ENCODE measurements at regions not wholly inside any gene's neighbourhood (a gene's known extent, or its start where the extent isn't known, plus 50 kb on each side); places are given as distances from the start of the nearest gene placed in this dataset.

DNA sequence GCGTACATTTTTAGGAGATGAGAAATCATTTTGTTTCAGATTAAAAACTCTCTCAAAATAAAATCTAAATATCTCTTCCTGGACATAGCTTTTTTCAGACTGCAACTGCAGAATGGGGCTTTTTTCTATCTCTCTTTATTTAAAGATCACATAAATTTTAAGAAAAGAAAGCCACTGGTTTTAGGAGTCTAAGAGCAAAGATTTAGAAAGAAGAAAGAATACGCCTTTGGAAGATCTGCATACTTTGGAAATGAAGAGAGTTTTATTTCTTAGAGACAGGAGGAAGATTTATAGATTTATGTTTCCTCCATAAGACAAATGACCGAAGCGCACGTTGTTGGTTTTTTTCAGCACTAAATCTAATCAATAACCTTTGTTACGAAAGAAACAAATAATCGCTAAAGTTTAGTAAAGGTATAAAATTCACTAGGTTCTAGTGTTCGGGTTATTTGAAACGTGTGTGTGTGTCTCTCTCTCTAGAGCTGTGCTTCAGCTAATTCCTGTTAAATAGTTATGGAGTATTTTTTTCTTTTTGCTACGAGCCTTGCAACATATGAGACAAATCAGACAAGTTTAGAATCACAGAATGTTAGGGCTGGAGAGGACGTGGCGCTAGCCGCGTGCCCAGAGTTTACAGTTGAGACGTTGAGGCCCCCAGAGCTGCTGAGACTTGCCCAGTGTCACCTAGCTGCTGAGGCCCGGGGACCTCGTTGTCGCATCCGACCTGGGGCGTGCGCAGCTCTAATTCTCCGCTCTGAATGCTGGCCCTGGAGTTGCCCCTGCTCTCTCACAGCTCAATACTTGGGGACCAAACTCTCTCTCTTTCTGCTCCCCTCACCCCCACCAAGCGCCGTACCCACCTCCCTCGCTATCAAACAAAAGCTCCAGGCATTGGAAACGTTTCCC lies 69.9 kb downstream of the CTAGE1 start:
- TF ChIP-seq SIN3A (IDR thresholded peaks at IDR 0.05; ENCODE audit: borderline replicate concordance, insufficient read depth, low read length), result no peak
- TF ChIP-seq FOXP2 (optimal IDR thresholded peaks at IDR 0.05; ENCODE audit: borderline replicate concordance, extremely low read depth, extremely low read length, insufficient read depth), result no peak
- no peak for TF ChIP-seq POLR2AphosphoS5 (IDR thresholded peaks at IDR 0.05; ENCODE audit: low read depth, low read length)
- no peak for TF ChIP-seq TAF1 (IDR thresholded peaks at IDR 0.05; ENCODE audit: borderline replicate concordance, insufficient read depth, low read length)
- TF ChIP-seq, protein P1, sequence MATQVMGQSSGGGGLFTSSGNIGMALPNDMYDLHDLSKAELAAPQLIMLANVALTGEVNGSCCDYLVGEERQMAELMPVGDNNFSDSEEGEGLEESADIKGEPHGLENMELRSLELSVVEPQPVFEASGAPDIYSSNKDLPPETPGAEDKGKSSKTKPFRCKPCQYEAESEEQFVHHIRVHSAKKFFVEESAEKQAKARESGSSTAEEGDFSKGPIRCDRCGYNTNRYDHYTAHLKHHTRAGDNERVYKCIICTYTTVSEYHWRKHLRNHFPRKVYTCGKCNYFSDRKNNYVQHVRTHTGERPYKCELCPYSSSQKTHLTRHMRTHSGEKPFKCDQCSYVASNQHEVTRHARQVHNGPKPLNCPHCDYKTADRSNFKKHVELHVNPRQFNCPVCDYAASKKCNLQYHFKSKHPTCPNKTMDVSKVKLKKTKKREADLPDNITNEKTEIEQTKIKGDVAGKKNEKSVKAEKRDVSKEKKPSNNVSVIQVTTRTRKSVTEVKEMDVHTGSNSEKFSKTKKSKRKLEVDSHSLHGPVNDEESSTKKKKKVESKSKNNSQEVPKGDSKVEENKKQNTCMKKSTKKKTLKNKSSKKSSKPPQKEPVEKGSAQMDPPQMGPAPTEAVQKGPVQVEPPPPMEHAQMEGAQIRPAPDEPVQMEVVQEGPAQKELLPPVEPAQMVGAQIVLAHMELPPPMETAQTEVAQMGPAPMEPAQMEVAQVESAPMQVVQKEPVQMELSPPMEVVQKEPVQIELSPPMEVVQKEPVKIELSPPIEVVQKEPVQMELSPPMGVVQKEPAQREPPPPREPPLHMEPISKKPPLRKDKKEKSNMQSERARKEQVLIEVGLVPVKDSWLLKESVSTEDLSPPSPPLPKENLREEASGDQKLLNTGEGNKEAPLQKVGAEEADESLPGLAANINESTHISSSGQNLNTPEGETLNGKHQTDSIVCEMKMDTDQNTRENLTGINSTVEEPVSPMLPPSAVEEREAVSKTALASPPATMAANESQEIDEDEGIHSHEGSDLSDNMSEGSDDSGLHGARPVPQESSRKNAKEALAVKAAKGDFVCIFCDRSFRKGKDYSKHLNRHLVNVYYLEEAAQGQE (IDR thresholded peaks at IDR 0.05; ENCODE audit: insufficient read depth in 1 of 2, low read depth in 2 of 2, low read length in 2 of 2), result no peak

DNA sequence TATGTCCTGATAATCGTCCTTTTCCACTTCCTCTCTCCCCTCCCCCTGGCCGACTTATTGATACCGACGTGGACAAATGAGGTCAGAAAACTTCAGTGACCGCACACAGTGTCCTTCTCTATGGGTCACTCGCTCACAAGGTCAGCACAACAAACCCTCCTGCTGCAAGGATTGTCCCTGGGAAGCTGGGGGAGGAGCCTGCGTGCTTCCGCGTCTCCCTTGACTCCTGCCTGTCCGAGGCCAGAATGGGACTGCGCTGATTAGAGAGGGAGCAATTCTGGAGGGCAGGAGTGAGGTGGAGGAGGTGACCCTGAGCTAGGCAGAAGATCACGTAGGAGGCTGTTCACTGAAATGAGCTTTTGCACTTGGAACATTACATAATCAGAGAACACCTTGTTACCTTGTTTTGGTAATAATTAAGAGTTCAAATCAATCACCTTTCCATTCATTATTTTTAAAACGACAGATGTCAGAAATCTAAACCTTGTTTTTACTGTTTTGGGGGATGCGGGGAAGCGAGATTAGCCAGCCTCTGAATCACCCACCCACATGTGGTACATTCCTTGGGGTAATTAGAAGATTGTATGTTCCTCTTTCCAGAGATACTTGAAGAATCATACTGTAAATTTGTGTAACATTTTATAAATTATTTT lies 70.6 kb downstream of the CTAGE1 start:
- TF ChIP-seq FOXP2 (optimal IDR thresholded peaks at IDR 0.05; ENCODE audit: borderline replicate concordance, extremely low read depth, extremely low read length, insufficient read depth) (no peak), TAF1 (IDR thresholded peaks at IDR 0.05; ENCODE audit: borderline replicate concordance, insufficient read depth, low read length) (no peak), POLR2AphosphoS5 (IDR thresholded peaks at IDR 0.05; ENCODE audit: low read depth, low read length) (no peak)
- TF ChIP-seq, protein P1 (IDR thresholded peaks at IDR 0.05; ENCODE audit: insufficient read depth in 1 of 2, low read depth in 2 of 2, low read length in 2 of 2), result no peak

DNA sequence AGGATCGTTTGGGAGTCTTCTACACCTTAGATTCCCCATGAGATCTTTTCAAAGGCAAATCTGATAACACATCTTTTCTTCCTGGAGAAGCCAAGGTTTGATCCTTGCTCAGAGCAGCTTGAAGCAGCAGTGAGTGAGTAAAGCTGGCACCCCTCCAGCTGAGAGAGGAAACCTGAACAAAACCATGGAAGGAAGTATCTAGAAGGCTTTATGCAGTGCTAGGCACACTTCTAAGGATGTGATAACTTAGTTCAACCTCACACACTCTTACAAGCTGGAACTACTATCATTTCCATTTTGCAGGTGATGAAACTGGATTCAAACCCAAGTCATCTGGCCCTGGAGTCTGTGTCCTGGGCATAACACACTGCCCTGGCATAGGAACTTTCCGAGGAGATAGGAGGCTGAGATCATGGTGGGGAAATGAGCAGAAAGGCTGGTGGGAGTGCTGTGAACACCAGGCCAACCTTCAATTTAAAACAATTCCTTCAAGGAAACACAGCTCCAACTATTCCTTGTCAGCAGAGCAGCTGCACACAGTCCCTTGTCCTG lies 71.2 kb downstream of the CTAGE1 start:
- TF ChIP-seq SIN3A (IDR thresholded peaks at IDR 0.05; ENCODE audit: borderline replicate concordance, insufficient read depth, low read length) (no peak), FOXP2 (optimal IDR thresholded peaks at IDR 0.05; ENCODE audit: borderline replicate concordance, extremely low read depth, extremely low read length, insufficient read depth) (no peak), POLR2AphosphoS5 (IDR thresholded peaks at IDR 0.05; ENCODE audit: low read depth, low read length) (no peak), TAF1 (IDR thresholded peaks at IDR 0.05; ENCODE audit: borderline replicate concordance, insufficient read depth, low read length) (no peak)
- TF ChIP-seq, protein P1 (IDR thresholded peaks at IDR 0.05; ENCODE audit: insufficient read depth in 1 of 2, low read depth in 2 of 2, low read length in 2 of 2), result no peak

DNA sequence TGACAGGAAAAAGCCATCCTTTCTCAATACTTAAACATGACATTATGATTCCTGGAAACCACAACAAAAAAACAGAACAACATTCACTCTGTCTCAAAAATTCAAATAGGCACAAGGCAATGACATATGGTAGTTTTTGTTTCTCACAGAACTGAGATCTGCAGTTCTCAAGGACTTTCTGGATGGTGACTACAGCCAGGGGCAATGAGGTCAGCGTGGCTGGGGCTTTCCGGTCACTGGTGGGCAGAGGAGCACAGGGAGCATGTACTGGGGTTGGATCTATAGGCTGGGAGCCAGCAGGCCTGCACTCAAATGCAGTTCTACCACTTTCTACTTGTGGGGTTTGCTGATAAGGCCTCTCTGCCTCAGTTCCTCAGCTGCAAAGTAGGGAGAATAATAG lies 72.0 kb downstream of the CTAGE1 start:
- TF ChIP-seq, protein P1 (IDR thresholded peaks at IDR 0.05; ENCODE audit: insufficient read depth in 1 of 2, low read depth in 2 of 2, low read length in 2 of 2), result no peak
- TF ChIP-seq POLR2AphosphoS5 (IDR thresholded peaks at IDR 0.05; ENCODE audit: low read depth, low read length) (no peak), SIN3A (IDR thresholded peaks at IDR 0.05; ENCODE audit: borderline replicate concordance, insufficient read depth, low read length) (no peak), TAF1 (IDR thresholded peaks at IDR 0.05; ENCODE audit: borderline replicate concordance, insufficient read depth, low read length) (no peak), FOXP2 (optimal IDR thresholded peaks at IDR 0.05; ENCODE audit: borderline replicate concordance, extremely low read depth, extremely low read length, insufficient read depth) (no peak)
